Activated effector memory CD4-positive, alpha-beta T cell treated with anti-CD3 and anti-CD28 coated beads, Interleukin-2, amount 50 U/mL, for 16 hours (primary cell): ENCODE measurements at regions not wholly inside any gene's neighbourhood (a gene's known extent, or its start where the extent isn't known, plus 50 kb on each side); places are given as distances from the start of the nearest gene placed in this dataset.

Experiments
- DNase-seq: peaks from one replicate; pipeline ENCODE4 v3.0.0-alpha.2; 2020

DNA sequence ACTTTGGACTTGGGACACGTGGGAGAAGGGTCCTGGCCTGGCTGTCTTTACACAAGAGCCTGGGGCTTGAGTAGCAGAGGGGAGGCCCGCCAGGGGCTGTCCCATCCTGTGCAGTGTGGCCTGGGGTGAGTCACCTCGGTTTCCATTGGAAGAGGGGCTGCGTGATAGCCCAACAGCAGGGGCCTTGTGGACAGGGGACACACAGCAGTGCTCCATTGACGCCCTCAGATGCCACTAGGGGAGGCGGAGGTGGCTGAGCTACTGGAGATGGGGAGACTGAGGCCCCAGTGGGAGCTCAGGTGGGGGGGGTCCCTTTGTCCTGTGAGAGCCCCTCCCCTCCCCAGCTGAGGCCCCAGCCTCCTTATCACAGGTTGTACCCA, 50.0 kb upstream of the RNU6ATAC start:
- DNase-seq: no peak

GRCh38 chr9:134214766-134215419, 50.5 kb upstream of the RNU6ATAC start:
- no peak for DNase-seq

DNA sequence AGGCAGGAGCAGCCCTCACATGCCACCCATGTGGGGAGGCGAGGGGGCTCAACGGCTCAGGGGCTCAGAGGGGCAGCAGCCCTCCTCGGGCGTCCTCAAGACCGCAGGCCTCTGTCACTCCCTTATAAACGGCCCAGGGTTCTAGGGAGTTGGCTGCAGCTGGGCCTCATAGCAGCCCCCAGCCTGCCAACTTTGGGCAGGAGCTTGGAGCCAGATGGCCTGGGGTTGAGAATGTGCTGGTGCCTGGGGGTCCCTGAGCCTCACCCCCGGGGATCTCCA, 51.0 kb upstream of the RNU6ATAC start:
- no peak for DNase-seq

DNA sequence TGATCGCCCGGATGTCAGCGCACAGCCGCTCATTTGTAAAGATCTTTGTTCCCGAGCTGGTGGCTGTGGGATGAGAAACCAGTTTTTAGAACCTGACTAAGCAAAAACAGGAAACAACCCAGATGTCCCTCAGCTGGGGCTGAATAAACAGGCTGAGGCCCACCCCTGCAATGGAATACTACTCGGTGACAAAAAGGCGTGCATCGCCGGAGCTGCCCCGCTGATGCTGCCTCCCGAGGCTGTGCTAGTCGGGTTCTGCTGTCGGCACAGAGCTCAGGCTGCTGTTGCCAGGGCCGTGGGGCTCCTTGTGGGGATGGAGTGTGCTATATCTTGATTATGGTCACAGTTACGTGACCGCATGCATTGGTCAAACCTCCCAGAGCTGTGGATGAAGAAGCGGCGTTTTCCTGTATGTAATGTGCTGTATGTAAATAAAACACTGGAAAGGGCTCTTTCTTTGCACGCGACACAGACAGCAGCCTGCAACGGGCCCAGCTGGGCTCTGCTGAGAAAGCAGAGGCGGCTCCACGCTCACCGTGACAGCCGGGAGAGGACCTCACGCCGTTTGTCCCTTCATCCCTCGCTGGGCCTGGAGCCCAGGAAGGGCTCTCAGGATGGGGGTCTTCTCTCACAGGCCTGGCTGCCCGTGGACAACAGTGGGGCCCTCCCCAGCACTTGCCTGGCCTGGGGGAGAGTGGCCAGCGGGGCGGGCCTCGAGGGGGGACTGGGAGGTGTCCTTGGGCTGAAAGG, 51.5 kb upstream of the RNU6ATAC start:
- no peak for DNase-seq

DNA sequence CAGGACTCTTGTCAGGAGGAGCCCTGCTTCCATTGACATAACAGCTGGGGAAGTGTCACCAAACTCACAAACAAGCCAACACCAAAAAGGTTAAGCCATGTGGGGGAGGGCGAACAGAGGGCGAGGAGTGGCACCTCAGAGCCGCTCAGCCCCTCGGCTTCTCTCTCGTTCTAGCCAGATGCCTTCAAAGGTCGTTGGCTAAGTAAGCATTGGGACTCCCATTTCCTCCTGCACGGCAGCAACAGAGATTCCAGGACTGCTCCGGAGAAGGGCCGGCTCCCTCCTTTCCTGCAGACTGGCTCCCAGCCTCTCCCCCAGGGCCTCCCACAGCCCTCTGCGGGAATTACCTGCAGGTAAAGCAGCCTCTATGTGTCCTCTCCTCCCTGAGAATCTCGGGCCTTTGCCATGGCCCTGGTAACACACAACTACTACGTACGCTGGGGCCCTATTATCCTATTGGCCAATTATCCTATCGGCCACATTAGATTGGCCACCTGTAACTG, 52.1 kb upstream of the RNU6ATAC start:
- no peak for DNase-seq

GRCh38 chr9:134216961-134217360, 52.6 kb upstream of the RNU6ATAC start:
- DNase-seq: no peak

DNA sequence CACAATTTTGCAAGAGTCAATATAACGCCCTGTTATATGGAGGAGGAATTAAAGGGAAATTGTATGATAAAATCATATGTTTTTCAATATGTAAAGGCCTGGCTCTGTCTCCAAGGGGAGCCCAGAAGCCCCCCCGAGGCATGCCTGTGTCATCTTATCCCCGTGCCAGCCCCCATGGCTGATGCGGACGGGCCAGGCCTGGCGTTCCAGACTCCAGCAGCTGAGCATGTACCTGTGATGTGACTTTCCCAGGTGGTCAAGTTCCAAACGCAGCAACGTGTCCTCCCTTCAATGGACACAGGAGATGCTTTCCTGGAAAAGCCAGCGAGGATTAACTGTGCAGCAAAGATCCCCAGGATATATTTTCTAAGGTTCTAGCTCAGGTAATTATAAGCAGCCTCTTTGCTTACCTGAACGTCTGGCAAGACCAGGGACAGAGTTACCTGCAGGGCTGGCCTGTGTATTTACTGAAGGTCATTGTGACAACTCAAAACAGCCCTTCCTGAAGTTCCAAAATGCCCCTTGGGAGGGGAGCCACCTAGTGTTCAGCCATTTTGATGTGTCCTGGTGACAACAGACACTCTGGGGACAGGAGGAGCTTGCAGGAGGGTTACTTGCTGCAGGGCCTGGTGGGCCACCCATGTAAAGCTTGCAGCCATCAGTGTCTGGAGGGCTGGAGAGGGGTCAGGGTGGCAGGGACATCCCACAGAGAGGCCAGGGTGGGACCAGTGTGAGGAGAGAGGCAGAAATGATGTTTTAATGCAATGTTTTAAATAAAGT, 53.3 kb upstream of the RNU6ATAC start:
- DNase-seq: no peak

GRCh38 chr9:134218230-134218629, 53.9 kb upstream of the RNU6ATAC start:
- no peak for DNase-seq

DNA sequence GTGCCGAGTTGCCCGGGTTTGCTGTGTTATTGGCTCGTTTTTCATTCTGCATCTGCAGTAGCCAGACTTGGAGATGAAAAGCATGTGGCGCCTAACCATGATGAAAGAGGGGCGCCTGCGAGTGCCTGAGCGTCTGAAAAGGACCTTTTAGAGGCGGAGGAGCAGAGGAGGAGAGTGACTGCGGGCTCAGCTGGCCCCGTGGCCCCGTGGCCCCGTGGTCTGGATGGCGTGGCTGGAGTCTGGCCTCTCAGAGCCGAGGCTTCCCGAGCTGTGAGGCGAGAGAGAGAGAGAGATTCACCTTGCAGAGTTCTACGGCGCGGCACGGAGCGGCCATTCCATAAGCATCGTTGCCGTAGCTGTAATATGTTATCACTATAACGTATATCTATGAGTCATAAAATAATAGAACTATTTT, 55.3 kb upstream of the RNU6ATAC start:
- no peak for DNase-seq

DNA sequence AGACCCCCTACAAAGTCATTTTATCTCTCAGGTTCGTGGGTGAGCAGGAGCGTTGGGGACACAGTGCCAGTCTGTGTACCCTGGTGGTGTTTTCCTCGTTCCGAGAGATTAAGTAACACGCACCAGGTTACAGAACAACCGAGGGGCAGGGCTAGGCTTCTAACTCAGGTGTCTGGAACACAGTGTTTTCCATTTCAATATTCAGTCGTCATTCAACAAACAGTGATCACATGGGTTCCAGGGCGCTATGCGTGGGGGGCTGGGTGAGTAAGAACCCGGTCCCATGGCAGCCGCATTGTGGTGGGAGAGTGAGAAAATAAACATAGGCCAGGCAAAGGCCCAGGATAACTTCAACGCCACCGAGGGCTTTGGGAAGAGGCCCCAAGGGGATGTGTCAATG, 55.9 kb upstream of the RNU6ATAC start:
- no peak for DNase-seq

DNA sequence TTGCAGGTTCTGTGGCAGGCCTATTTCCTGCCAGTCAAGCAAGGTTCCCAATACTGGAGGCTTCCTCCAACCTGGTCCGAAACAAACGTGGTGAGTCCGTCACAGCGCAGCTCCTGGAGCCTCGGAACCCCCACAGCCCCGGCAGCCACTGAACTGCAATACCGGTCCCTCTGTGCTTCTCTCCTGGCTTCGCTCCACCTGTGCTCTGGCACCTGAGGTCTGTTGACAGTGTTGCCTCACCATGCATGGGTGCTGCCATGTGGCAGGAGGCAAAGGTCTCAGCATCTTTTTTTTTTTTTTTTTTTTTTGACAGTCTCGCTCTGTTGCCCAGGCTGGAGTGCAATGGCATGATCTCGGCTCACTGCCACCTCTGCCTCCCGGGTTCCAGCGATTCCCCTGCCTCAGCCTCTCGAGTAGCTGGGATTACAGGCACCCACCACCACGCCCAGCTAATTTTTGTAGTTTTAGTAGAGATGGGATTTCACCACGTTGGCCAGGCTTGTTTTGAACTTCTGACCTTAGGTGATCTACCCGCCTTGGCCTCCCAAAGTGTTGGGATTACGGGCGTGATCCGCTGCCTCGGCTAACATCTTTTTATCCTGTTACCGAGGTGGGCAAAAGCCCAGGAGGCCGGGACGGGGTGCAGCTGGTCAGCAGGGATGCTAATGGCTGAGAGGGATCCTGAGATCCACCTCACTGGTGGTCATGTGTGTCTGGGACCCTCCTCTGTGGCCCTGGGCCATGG, 57.1 kb upstream of the RNU6ATAC start:
- DNase-seq: no peak

DNA sequence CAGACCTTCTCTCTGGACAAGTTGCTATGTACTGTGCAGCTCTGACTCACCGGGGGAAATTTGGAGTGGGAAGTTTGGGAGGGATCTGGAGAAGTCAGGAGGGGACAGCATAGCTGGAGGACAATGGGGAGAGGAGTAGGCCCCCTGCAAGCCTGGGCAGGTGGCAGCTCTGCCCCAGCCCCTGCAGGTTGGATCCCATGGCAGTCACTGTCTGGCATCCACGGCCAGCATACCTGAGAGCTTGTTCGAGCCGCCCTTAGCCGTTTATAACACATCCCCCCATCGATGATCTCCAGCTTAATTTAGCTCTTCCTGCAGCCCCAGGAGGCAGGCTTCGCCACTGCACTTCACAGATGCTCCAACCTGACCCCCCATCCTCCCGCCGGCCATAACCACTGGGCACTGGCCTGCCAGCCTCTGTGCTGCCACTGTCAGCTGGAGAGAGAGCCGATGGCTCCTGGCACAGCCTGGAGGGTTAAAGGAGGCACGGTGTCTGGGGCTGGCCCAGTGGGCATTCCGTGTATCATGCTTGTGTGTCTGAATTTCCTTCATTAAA, 57.7 kb upstream of the RNU6ATAC start:
- no peak for DNase-seq

- no peak for DNase-seq
Observed at GRCh38 chr9:134223091-134223490, 58.7 kb upstream of the RNU6ATAC start.

DNA sequence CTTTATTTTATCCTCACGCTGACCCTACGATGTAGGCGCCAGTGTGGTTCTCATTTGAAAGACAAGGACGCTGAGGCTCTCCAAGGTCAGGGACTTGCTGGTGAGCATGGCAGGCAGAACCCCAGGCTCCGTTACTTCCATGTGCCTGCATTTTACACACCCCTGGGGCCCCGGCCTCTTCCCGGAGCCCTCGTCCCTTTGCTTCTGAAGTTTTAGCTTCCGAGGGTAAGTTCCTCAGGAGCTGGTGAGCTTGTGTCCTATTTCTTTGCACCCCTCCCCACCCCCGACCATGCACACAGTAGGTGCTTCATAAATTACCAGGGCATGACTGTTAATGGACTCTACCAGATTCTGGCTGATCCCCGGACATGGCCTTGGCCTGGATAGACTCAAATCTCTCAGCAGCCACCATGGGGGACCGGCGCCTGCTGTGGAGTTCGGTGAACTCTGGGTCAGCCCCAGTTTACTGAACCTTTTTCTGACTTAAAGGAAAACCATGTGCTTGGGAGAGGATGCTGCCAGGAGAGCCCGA, 59.3 kb upstream of the RNU6ATAC start:
- DNase-seq: no peak

DNA sequence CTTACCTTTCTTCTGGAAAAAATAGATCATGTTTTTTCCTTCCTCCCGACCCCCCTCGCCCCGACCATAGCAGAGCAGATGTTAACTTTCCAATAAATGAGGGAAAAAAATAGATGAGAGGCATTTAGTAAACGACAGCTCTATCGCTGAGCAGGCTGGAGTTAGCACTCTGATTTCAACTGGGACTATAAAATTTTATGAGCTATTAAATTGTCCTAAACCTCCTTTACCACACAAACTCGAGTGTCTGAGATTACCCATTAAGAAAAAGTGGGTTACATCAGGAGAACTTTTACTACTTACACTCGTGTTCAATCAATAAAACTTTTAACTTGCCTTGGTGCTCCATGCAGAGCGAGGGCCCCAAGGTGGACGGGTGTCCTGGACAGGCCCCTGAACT, 59.8 kb upstream of the RNU6ATAC start:
- no peak for DNase-seq

DNA sequence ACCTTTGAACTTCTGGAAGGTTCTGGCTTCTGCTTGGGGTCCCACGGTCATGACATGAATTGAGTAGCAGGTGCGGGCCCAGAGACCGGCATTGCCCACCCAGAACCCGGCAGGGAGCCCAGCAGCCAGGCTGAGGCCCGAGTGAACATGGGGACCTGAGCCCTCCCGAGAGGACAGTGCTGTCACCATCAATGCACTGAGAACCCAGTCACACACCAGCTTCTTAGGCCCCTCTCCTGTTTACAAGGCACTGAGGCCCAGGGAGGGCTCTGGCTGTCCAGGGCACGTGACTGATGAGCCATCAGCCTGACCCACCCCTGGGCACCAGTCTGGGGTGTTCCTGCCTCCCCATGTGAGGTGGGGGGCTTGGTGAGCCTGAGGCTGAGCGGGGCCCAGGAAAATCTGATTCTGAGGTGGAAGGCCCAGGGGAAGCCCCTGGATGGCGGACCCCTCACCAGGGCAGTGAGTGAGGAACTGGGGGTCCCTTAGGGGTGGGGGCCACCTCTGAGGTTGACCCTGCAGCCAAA, 60.3 kb upstream of the RNU6ATAC start:
- no peak for DNase-seq

DNA sequence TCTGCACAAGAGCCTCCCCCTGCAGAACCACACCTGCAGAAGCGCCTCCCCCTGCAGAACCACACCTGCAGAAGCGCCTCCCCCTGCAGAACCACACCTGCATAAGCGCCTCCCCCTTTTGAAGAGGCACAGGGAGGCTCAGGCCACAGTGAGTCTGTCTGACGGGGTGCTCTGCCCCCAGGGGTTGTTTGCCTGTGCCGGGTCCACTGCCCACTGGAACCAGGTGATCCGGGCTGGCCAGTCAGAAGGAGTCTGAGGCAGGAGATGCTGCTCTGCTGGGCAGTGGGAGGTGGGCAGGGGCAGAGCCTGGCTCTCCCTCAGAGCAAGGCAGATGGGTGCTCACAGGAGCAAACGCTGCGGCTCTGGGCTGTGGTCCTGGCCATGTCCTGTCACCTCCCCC, 60.8 kb upstream of the RNU6ATAC start:
- no peak for DNase-seq

DNA sequence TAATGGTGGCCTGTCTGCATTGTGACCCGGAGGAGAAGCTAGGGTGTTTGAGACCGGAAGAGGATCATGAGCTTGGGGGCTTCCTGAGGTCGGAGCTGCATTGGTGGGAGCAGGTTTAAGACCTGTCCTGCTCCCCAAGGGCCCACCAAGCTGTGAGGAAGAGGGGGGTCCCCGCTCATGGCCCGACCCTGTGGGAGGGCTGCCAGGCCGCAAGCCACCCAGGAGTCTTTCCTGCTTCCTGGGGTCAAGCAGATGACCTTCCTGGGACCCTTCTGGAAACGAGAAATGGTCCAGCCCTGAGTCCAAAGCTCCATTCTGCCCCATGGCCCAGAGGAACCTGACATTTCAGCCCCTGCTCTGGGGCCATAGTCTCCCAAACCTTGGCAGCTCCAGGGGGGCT, 61.5 kb upstream of the RNU6ATAC start:
- DNase-seq: no peak

GRCh38 chr9:134226221-134226930, 62.0 kb upstream of the RNU6ATAC start:
- DNase-seq: no peak

GRCh38 chr9:134227451-134228411, 63.4 kb upstream of the RNU6ATAC start:
- no peak for DNase-seq

- DNase-seq: no peak
Observed at GRCh38 chr9:134228649-134229048, 64.3 kb upstream of the RNU6ATAC start.
